Vagina (tissue), 2 donors: ENCODE measurements at regions not wholly inside any gene's neighbourhood (a gene's known extent, or its start where the extent isn't known, plus 50 kb on each side); places are given as distances from the start of the nearest gene placed in this dataset.

Experiments used
- DNase-seq, 2 donors: peaks; one replicate each; pipeline ENCODE4 v3.0.0-alpha.2; 2017; ENCODE audit errors: extremely low spot score in 2 of 2
- H3K27ac ChIP-seq: fragments of 200-600 bp; sonication (generic); one replicate; pipeline ENCODE4 v1.5.1; 2019
- H3K27me3 ChIP-seq: fragments of 200-600 bp; sonication (generic); one replicate; pipeline ENCODE4 v1.5.1; 2019
- H3K36me3 ChIP-seq, 2 donors: fragments of 200-600 bp; sonication (generic); one replicate each; pipeline ENCODE4 v1.5.1; 2017 to 2019
- H3K4me1 ChIP-seq: fragments of 200-600 bp; sonication (generic); one replicate; pipeline ENCODE4 v1.5.1; 2019
- H3K4me3 ChIP-seq, 2 donors: fragments of 200-600 bp; sonication (generic); 1 replicate in 1 of 2; 2 replicates in 1 of 2; pipeline ENCODE4 v1.5.1; 2016 to 2019
- H3K9me3 ChIP-seq: fragments of 200-600 bp; sonication (generic); one replicate; pipeline ENCODE4 v1.5.1; 2019
- POLR2A ChIP-seq, 2 donors: fragments of 450-650 bp; IDR thresholded peaks; one replicate each; pipeline ENCODE4 v1.6.1; 2017; ENCODE audit warnings: antibody characterized with exemption in 2 of 2, mild to moderate bottlenecking in 2 of 2, moderate library complexity in 2 of 2
- POLR2AphosphoS5 ChIP-seq, 2 donors: sonication (generic); formaldehyde crosslinking; IDR thresholded peaks; one replicate each; pipeline ENCODE4 v1.9.0; 2017; ENCODE audit warnings: antibody characterized with exemption in 2 of 2, mild to moderate bottlenecking in 2 of 2, low read depth in 1 of 2; ENCODE audit not compliant: insufficient read depth in 1 of 2
- intact Hi-C: fragments of 100-400 bp; cut with DNase I; formaldehyde crosslinking; loops from one replicate; pipeline ENCODE4 v1.15.1; 2023
- TF ChIP-seq, protein P1 (sequence below), 3 experiments: fragments of 450-650 bp in 2 of 3; fragments of 200-600 bp in 1 of 3; sonication (generic) in 1 of 3; IDR thresholded peaks; one replicate each; pipeline ENCODE4 v1.5.1; 2017 to 2019; ENCODE audit warnings: antibody characterized with exemption in 3 of 3, mild to moderate bottlenecking in 2 of 3, moderate library complexity in 2 of 3

GRCh38 chr22:49323751-49324415, 503.8 kb downstream of the BRD1 start:
- TF ChIP-seq POLR2A (IDR thresholded peaks at IDR 0.05) = no peak
- TF ChIP-seq POLR2AphosphoS5 (IDR thresholded peaks at IDR 0.05; ENCODE audit: insufficient read depth in 1 of 2, low read depth in 1 of 2) = no peak
- TF ChIP-seq, protein P1, sequence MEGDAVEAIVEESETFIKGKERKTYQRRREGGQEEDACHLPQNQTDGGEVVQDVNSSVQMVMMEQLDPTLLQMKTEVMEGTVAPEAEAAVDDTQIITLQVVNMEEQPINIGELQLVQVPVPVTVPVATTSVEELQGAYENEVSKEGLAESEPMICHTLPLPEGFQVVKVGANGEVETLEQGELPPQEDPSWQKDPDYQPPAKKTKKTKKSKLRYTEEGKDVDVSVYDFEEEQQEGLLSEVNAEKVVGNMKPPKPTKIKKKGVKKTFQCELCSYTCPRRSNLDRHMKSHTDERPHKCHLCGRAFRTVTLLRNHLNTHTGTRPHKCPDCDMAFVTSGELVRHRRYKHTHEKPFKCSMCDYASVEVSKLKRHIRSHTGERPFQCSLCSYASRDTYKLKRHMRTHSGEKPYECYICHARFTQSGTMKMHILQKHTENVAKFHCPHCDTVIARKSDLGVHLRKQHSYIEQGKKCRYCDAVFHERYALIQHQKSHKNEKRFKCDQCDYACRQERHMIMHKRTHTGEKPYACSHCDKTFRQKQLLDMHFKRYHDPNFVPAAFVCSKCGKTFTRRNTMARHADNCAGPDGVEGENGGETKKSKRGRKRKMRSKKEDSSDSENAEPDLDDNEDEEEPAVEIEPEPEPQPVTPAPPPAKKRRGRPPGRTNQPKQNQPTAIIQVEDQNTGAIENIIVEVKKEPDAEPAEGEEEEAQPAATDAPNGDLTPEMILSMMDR (IDR thresholded peaks at IDR 0.05) = no peak
- intact Hi-C loops = no loop called here
- no peaks in the 10 kb centered on the region for H3K36me3 ChIP-seq
- no peaks in the 10 kb centered on the region for H3K9me3 ChIP-seq
- H3K4me3 ChIP-seq = no peak overlapping the region
- H3K27ac ChIP-seq = no peak overlapping the region
- peak; percentile 77 to 91 for DNase-seq
- no peaks in the 10 kb centered on the region for H3K27me3 ChIP-seq
- no peaks in the 10 kb centered on the region for H3K4me1 ChIP-seq

DNA sequence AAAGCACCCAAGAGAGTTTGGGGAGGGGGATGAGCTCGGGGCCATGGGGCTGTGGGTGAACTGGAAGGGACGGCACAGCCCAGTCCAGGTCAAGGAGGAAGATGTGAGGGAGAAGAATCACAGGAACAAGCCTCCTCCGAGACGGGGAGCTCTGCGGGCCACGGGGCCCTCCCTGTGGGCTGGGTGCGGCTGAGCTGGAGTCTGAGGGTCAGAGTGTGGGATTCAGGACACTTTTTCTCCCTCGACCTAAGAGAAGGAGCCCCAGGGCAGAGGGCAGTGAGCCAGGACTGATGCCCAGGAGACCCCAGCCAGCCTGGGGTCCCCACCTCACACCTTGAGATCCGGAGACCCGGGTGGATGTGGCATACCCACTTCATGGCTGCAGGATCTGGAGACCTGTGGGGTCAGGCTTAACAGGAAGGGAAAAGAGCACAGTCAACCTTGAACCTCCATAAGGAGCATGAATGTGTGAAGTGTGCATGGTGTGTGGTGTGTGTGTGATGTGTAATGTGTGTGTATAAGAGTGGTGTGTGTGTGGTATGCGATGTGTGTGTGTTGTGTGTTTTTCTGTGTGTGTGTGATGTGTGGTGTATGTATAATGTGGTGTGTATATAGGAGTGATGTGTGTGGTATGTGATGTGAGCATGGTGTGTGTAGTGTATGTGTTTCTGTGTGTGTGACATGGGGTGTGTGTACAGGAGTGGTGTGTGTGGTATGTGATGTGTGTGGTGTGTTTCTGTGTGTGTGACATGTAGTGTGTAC, 504.6 kb downstream of the BRD1 start:
- H3K4me1 ChIP-seq = no peaks in the 10 kb centered on the region
- no peaks in the 10 kb centered on the region for H3K27me3 ChIP-seq
- H3K36me3 ChIP-seq = no peaks in the 10 kb centered on the region
- H3K9me3 ChIP-seq = no peaks in the 10 kb centered on the region
- H3K27ac ChIP-seq = no peak overlapping the region
- intact Hi-C loops = no loop called here
- peak; percentile 55 to 70 for DNase-seq
- H3K4me3 ChIP-seq = no peak overlapping the region
- TF ChIP-seq, protein P1 (IDR thresholded peaks at IDR 0.05) = no peak
- TF ChIP-seq POLR2A (IDR thresholded peaks at IDR 0.05) = no peak
- TF ChIP-seq POLR2AphosphoS5 (IDR thresholded peaks at IDR 0.05; ENCODE audit: insufficient read depth in 1 of 2, low read depth in 1 of 2) = no peak

DNA sequence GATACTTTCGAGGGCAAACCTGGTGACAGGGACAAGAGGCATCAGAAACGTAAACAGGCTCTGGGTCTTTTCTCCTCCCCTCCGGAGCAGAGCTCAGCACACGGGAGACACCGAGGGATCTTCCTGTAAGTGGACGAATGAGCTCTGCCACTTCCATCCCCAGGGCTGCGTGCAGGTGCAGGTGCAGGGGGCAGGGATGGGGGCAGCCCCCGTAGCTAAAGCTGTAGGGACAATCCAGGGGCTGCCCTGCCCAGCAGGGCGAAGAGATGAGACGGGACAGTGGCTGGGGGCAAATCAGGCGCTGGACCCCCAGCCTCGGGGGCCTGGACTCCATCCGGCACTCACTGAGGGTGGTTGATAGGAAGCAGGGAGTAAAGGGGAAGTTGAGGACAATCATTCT, 505.4 kb downstream of the BRD1 start:
- H3K4me3 ChIP-seq = no peak overlapping the region
- no peaks in the 10 kb centered on the region for H3K4me1 ChIP-seq
- H3K36me3 ChIP-seq = no peaks in the 10 kb centered on the region
- no peak overlapping the region for H3K27ac ChIP-seq
- H3K9me3 ChIP-seq = no peaks in the 10 kb centered on the region
- peak in 1 of 2 donors; percentile 43 for DNase-seq
- intact Hi-C loops = no loop called here
- no peaks in the 10 kb centered on the region for H3K27me3 ChIP-seq
- no peak for TF ChIP-seq POLR2AphosphoS5 (IDR thresholded peaks at IDR 0.05; ENCODE audit: insufficient read depth in 1 of 2, low read depth in 1 of 2)
- TF ChIP-seq POLR2A (IDR thresholded peaks at IDR 0.05) = no peak
- TF ChIP-seq, protein P1 (IDR thresholded peaks at IDR 0.05) = no peak

DNA sequence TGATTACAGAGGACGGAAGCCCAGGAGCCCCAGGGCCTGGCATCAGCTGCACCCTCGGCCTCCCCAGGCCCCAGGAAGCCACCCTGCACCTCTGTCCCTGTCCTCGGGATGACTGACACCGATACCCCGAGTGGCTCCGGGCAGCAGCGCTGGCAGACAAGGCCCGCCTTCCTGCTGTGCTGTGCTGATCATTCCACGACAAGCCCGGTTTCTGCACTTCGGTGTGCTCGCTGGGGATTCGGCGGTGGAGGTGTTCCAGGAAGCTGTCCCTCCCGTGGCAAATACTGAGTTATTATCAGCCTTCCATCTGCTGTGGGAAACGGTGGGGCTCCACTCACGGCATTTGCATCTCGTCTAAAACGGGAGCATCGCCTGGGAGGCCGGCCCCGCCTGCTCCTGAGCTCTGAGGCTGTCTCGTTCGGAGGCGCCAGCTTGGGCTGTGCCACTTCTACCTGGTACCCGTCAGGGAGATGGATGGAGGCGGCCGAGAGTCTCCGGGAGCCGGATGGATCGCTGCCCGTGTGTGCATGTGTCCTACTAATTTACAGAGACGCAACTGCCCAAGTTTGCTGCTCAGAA, 506.1 kb downstream of the BRD1 start:
- H3K27ac ChIP-seq = no peak overlapping the region
- H3K27me3 ChIP-seq = no peaks in the 10 kb centered on the region
- H3K4me3 ChIP-seq = no peak overlapping the region
- no peaks in the 10 kb centered on the region for H3K36me3 ChIP-seq
- no peaks in the 10 kb centered on the region for H3K9me3 ChIP-seq
- TF ChIP-seq POLR2AphosphoS5 (IDR thresholded peaks at IDR 0.05; ENCODE audit: insufficient read depth in 1 of 2, low read depth in 1 of 2) = no peak
- TF ChIP-seq, protein P1 (IDR thresholded peaks at IDR 0.05) = no peak
- no peak for TF ChIP-seq POLR2A (IDR thresholded peaks at IDR 0.05)
- no peaks in the 10 kb centered on the region for H3K4me1 ChIP-seq
- peak; percentile 58 to 77 for DNase-seq
- intact Hi-C loops = no loop called here
